Trophoblast cell (in vitro differentiated cells and primary cell): ENCODE measurements at regions not wholly inside any gene's neighbourhood (a gene's known extent, or its start where the extent isn't known, plus 50 kb on each side); places are given as distances from the start of the nearest gene placed in this dataset.

ENCODE experiments used
- DNase-seq, 2 donors: peaks; one replicate each; pipeline ENCODE4 v3.0.0-alpha.2; 2016
- H2AFZ ChIP-seq: 2 replicates; pipeline ENCODE4 v1.6.1; 2013; ENCODE audit warnings: low read length, moderate library complexity, mild to moderate bottlenecking; ENCODE audit not compliant: insufficient read depth, poor library complexity
- H2AK5ac ChIP-seq: 2 replicates; pipeline ENCODE4 v1.6.1; 2013; ENCODE audit warnings: mild to moderate bottlenecking, low read length
- H2BK120ac ChIP-seq: 2 replicates; pipeline ENCODE4 v1.6.1; 2013; ENCODE audit warnings: low read length, mild to moderate bottlenecking, moderate library complexity; ENCODE audit not compliant: insufficient read depth, poor library complexity
- H2BK12ac ChIP-seq: 2 replicates; pipeline ENCODE4 v1.6.1; 2013; ENCODE audit warnings: mild to moderate bottlenecking, low read length, moderate library complexity
- H2BK5ac ChIP-seq: 2 replicates; pipeline ENCODE4 v1.6.1; 2013; ENCODE audit warnings: low read length, low read depth, moderate library complexity, mild to moderate bottlenecking; ENCODE audit not compliant: poor library complexity
- H3K14ac ChIP-seq: 2 replicates; pipeline ENCODE4 v1.6.1; 2013; ENCODE audit warnings: mild to moderate bottlenecking, low read length
- H3K18ac ChIP-seq: 2 replicates; pipeline ENCODE4 v1.6.1; 2013; ENCODE audit warnings: mild to moderate bottlenecking, low read length
- H3K23ac ChIP-seq: 2 replicates; pipeline ENCODE4 v1.6.1; 2013; ENCODE audit warnings: low read length
- H3K27ac ChIP-seq: 2 replicates; pipeline ENCODE4 v1.5.1; 2013; ENCODE audit warnings: low read depth, mild to moderate bottlenecking, inconsistent platforms, low read length, moderate library complexity
- H3K27me3 ChIP-seq: 2 replicates; pipeline ENCODE4 v1.6.1; 2013; ENCODE audit warnings: inconsistent platforms, mild to moderate bottlenecking, low read length, moderate library complexity; ENCODE audit not compliant: insufficient read depth
- H3K36me3 ChIP-seq, 2 experiments: 1 replicate in 1 of 2; 2 replicates in 1 of 2; pipeline ENCODE4 v1.6.1; 2013; ENCODE audit warnings: low read length in 2 of 2, mild to moderate bottlenecking in 2 of 2, moderate library complexity in 1 of 2; ENCODE audit not compliant: insufficient read depth in 2 of 2, control insufficient read depth in 1 of 2
- H3K4ac ChIP-seq: 2 replicates; pipeline ENCODE4 v1.6.1; 2013; ENCODE audit warnings: low read depth, mild to moderate bottlenecking, low read length, moderate library complexity
- H3K4me1 ChIP-seq, 2 experiments: 1 replicate in 1 of 2; 2 replicates in 1 of 2; pipeline ENCODE4 v1.6.1; 2013; ENCODE audit warnings: low read length in 2 of 2, mild to moderate bottlenecking in 2 of 2, moderate library complexity in 1 of 2; ENCODE audit not compliant: insufficient read depth in 2 of 2, control insufficient read depth in 1 of 2
- H3K4me2 ChIP-seq: 2 replicates; pipeline ENCODE4 v1.6.1; 2013; ENCODE audit warnings: inconsistent platforms, mild to moderate bottlenecking, low read length, moderate library complexity
- H3K4me3 ChIP-seq: 2 replicates; pipeline ENCODE4 v1.5.1; 2013; ENCODE audit warnings: mild to moderate bottlenecking, low read depth, low read length, inconsistent platforms
- H3K79me1 ChIP-seq: one replicate; pipeline ENCODE4 v1.6.1; 2013; ENCODE audit warnings: low read length
- H3K79me2 ChIP-seq: 2 replicates; pipeline ENCODE4 v1.6.1; 2013; ENCODE audit warnings: low read length, mild to moderate bottlenecking; ENCODE audit not compliant: control insufficient read depth, insufficient read depth, poor library complexity
- H3K9ac ChIP-seq: 2 replicates; pipeline ENCODE4 v1.6.1; 2013; ENCODE audit warnings: mild to moderate bottlenecking, low read length
- H3K9me3 ChIP-seq: 2 replicates; pipeline ENCODE4 v1.6.1; 2013; ENCODE audit warnings: low read depth, mild to moderate bottlenecking, control low read depth, inconsistent platforms, low read length; ENCODE audit not compliant: insufficient read depth
- H4K12ac ChIP-seq: 2 replicates; pipeline ENCODE4 v1.6.1; 2013; ENCODE audit warnings: low read depth, mild to moderate bottlenecking, low read length, moderate library complexity
- H4K8ac ChIP-seq: 2 replicates; pipeline ENCODE4 v1.6.1; 2013; ENCODE audit warnings: low read depth, mild to moderate bottlenecking, low read length, moderate library complexity
- H4K91ac ChIP-seq: one replicate; pipeline ENCODE4 v1.6.1; 2013; ENCODE audit warnings: low read depth, mild to moderate bottlenecking, low read length, moderate library complexity
- WGBS: extraction: QIAGEN DNeasy Blood & Tissue Kit; methylation state at CpG from one replicate; pipeline ENCODE4 v1.1.7; 2013; ENCODE audit warnings: missing lambda C conversion rate; ENCODE audit not compliant: insufficient read length, insufficient coverage; ENCODE audit errors: extremely low coverage; 5-methylcytosine and 5-hydroxymethylcytosine counted together

- Histone ChIP-seq H3K4me2 (no peak overlapping the region), H3K4me3 (no peak overlapping the region), H3K36me3 (no peaks in the 10 kb centered on the region), H4K8ac (no peak overlapping the region), H3K79me1 (peaks cover 14% of the 10 kb centered on the region), H2BK5ac (no peak overlapping the region), H3K4ac (no peak overlapping the region), H3K9me3 (no peaks in the 10 kb centered on the region), H3K9ac (no peak overlapping the region), H2AFZ (no peak overlapping the region), H3K27ac (no peak overlapping the region), H4K12ac (no peak overlapping the region), H3K14ac (no peak overlapping the region), H4K91ac (no peak overlapping the region), H2BK120ac (no peak overlapping the region), H3K4me1 (peaks cover 17 to 20% of the 10 kb centered on the region in 2 experiments), H2AK5ac (no peak overlapping the region), H3K18ac (no peak overlapping the region), H3K27me3 (no peaks in the 10 kb centered on the region), H3K79me2 (no peaks in the 10 kb centered on the region), H2BK12ac (no peak overlapping the region), H3K23ac (no peak overlapping the region)
- WGBS: no CpG with 5 or more reads among the region's 5 CpGs
- DNase-seq: no peak
Observed at GRCh38 chr5:74949976-74950375, 83.8 kb upstream of the FAM169A start.

GRCh38 chr5:74948031-74948546 lies 81.9 kb upstream of the FAM169A start:
- Histone ChIP-seq H3K36me3 (no peaks in the 10 kb centered on the region), H3K4ac (no peak overlapping the region), H2BK5ac (no peak overlapping the region), H2AFZ (no peak overlapping the region), H4K8ac (no peak overlapping the region), H3K9ac (no peak overlapping the region), H4K91ac (no peak overlapping the region), H2BK120ac (no peak overlapping the region), H3K79me1 (peaks cover 4% of the 10 kb centered on the region), H3K79me2 (no peaks in the 10 kb centered on the region), H3K27ac (no peak overlapping the region), H3K23ac (no peak overlapping the region), H3K4me1 (peaks cover 5 to 7% of the 10 kb centered on the region in 2 experiments), H4K12ac (no peak overlapping the region), H3K4me2 (no peak overlapping the region), H3K4me3 (no peak overlapping the region), H3K18ac (no peak overlapping the region), H3K9me3 (no peaks in the 10 kb centered on the region), H3K14ac (no peak overlapping the region), H2AK5ac (no peak overlapping the region), H2BK12ac (no peak overlapping the region), H3K27me3 (no peaks in the 10 kb centered on the region)
- peak; percentile 37 to 55 for DNase-seq
- WGBS: no CpG with 5 or more reads among the region's 6 CpGs

GRCh38 chr5:74946471-74946870 lies 80.3 kb upstream of the FAM169A start:
- WGBS: no CpG with 5 or more reads among the region's 4 CpGs

GRCh38 chr5:74945561-74946165 lies 79.5 kb upstream of the FAM169A start:
- Histone ChIP-seq H3K36me3 (no peaks in the 10 kb centered on the region), H3K4me2 (no peak overlapping the region), H3K9ac (no peak overlapping the region), H4K8ac (no peak overlapping the region), H2AFZ (no peak overlapping the region), H3K27me3 (no peaks in the 10 kb centered on the region), H2AK5ac (no peak overlapping the region), H3K4ac (no peak overlapping the region), H2BK120ac (no peak overlapping the region), H3K27ac (no peak overlapping the region), H3K14ac (no peak overlapping the region), H3K79me1 (peaks cover 2% of the 10 kb centered on the region), H3K9me3 (no peaks in the 10 kb centered on the region), H4K91ac (no peak overlapping the region), H2BK5ac (no peak overlapping the region), H4K12ac (no peak overlapping the region), H3K79me2 (no peaks in the 10 kb centered on the region), H2BK12ac (no peak overlapping the region), H3K4me3 (no peak overlapping the region), H3K18ac (no peak overlapping the region), H3K4me1 (peaks cover 5 to 7% of the 10 kb centered on the region in 2 experiments), H3K23ac (no peak overlapping the region)
- DNase-seq: no peak
- WGBS: no CpG with 5 or more reads among the region's 4 CpGs

More at GRCh38 chr5:74946471-74946870, 80.3 kb upstream of the FAM169A start:
- Histone ChIP-seq H3K9me3 (no peaks in the 10 kb centered on the region), H2BK12ac (no peak overlapping the region), H2BK5ac (no peak overlapping the region), H3K79me2 (no peaks in the 10 kb centered on the region), H3K79me1 (peaks cover 2% of the 10 kb centered on the region), H2AFZ (no peak overlapping the region), H3K18ac (no peak overlapping the region), H3K4me1 (peaks cover 5 to 7% of the 10 kb centered on the region in 2 experiments), H3K14ac (no peak overlapping the region), H4K12ac (no peak overlapping the region), H3K27ac (no peak overlapping the region), H2BK120ac (no peak overlapping the region), H4K8ac (no peak overlapping the region), H3K4me3 (no peak overlapping the region), H3K36me3 (no peaks in the 10 kb centered on the region), H4K91ac (no peak overlapping the region), H3K27me3 (no peaks in the 10 kb centered on the region), H3K4ac (no peak overlapping the region), H3K4me2 (no peak overlapping the region), H2AK5ac (no peak overlapping the region), H3K23ac (no peak overlapping the region), H3K9ac (no peak overlapping the region)
- DNase-seq: no peak
